GM23338 (cell line): ENCODE measurements at regions not wholly inside any gene's neighbourhood (a gene's known extent, or its start where the extent isn't known, plus 50 kb on each side); places are given as distances from the start of the nearest gene placed in this dataset.

Experiments used
- ATAC-seq: fragments of 200-7000 bp; cut with Tn5 transposase; 3 replicates; pipeline ENCODE4 v1.9.1; 2020
- DNase-seq: peaks from one replicate; pipeline ENCODE4 v3.0.0-alpha.2; 2015; ENCODE audit warnings: low spot score
- H2AFZ ChIP-seq: fragments of 200-600 bp; sonication (generic); 2 replicates; pipeline ENCODE4 v1.8.0; 2016; ENCODE audit warnings: antibody characterized with exemption, mild to moderate bottlenecking, moderate library complexity
- H3F3A ChIP-seq: fragments of 200-600 bp; sonication (generic); replicated peaks from 2 replicates; pipeline ENCODE4 v1.8.0; 2017; ENCODE audit warnings: antibody characterized with exemption, mixed run types, low read depth
- H3K27ac ChIP-seq: fragments of 200-600 bp; sonication (generic); 2 replicates; pipeline ENCODE4 v1.6.1; 2016; ENCODE audit warnings: low read depth
- H3K27me3 ChIP-seq: fragments of 200-600 bp; sonication (generic); 2 replicates; pipeline ENCODE4 v1.8.0; 2016; ENCODE audit warnings: mild to moderate bottlenecking, mixed run types, moderate library complexity; ENCODE audit not compliant: insufficient read depth
- H3K36me3 ChIP-seq: fragments of 200-600 bp; sonication (generic); 2 replicates; pipeline ENCODE4 v1.8.0; 2016; ENCODE audit warnings: mild to moderate bottlenecking; ENCODE audit not compliant: insufficient read depth
- H3K4me1 ChIP-seq: fragments of 200-600 bp; sonication (generic); 2 replicates; pipeline ENCODE4 v1.8.0; 2016; ENCODE audit warnings: mild to moderate bottlenecking, moderate library complexity; ENCODE audit not compliant: insufficient read depth
- H3K4me2 ChIP-seq: fragments of 200-600 bp; sonication (generic); 2 replicates; pipeline ENCODE4 v1.7.1; 2017; ENCODE audit warnings: mixed run types
- H3K4me3 ChIP-seq: fragments of 200-600 bp; sonication (generic); 2 replicates; pipeline ENCODE4 v1.6.1; 2016; ENCODE audit warnings: mixed run types
- H3K79me2 ChIP-seq: fragments of 200-600 bp; sonication (generic); replicated peaks from 2 replicates; pipeline ENCODE4 v1.8.0; 2017; ENCODE audit warnings: mild to moderate bottlenecking; ENCODE audit not compliant: insufficient read depth
- H3K9me2 ChIP-seq: fragments of 200-600 bp; sonication (generic); 2 replicates; pipeline ENCODE4 v1.8.0; 2017; ENCODE audit not compliant: insufficient read depth
- H4K20me1 ChIP-seq: fragments of 200-600 bp; sonication (generic); replicated peaks from 2 replicates; pipeline ENCODE4 v1.8.0; 2017; ENCODE audit warnings: mild to moderate bottlenecking; ENCODE audit not compliant: insufficient read depth
- H3K27ac Mint-ChIP-seq: 2 replicates; pipeline ENCODE4 v1.8.0; 2020; ENCODE audit warnings: inconsistent platforms, mild to moderate bottlenecking, moderate library complexity, mixed read lengths
- H3K27me3 Mint-ChIP-seq: 3 replicates; pipeline ENCODE4 v1.8.0; 2022; ENCODE audit warnings: low read depth, mild to moderate bottlenecking, moderate library complexity, mixed read lengths, inconsistent platforms; ENCODE audit not compliant: insufficient read depth, poor library complexity
- H3K36me3 Mint-ChIP-seq: 3 replicates; pipeline ENCODE4 v1.8.0; 2021; ENCODE audit warnings: low read depth, mild to moderate bottlenecking, inconsistent platforms, moderate library complexity, mixed read lengths
- H3K4me1 Mint-ChIP-seq: 3 replicates; pipeline ENCODE4 v1.8.0; 2020; ENCODE audit warnings: mild to moderate bottlenecking, inconsistent platforms, mixed read lengths
- H3K4me3 Mint-ChIP-seq: 3 replicates; pipeline ENCODE4 v1.8.0; 2021; ENCODE audit warnings: moderate library complexity, mild to moderate bottlenecking, inconsistent platforms, mixed read lengths
- H3K9me3 Mint-ChIP-seq: 3 replicates; pipeline ENCODE4 v1.8.0; 2020; ENCODE audit warnings: moderate library complexity, mild to moderate bottlenecking, inconsistent platforms, mixed read lengths
- CTCF ChIP-seq, 2 experiments: fragments of 200-600 bp in 1 of 2; sonication (generic) in 1 of 2; conservative IDR thresholded peaks; 2 replicates each; pipeline versions ENCODE4 v1.5.1 to v1.6.1; 2016 to 2017; ENCODE audit warnings: antibody characterized with exemption in 2 of 2, low read depth in 2 of 2, mild to moderate bottlenecking in 2 of 2, moderate library complexity in 1 of 2
- EZH2 ChIP-seq: fragments of 200-600 bp; sonication (generic); IDR thresholded peaks from one replicate; pipeline ENCODE4 v1.8.0; 2017; ENCODE audit warnings: antibody characterized with exemption, mild to moderate bottlenecking, low read depth; ENCODE audit not compliant: unreplicated experiment
- EZH2phosphoT487 ChIP-seq: fragments of 200-600 bp; sonication (generic); IDR thresholded peaks from one replicate; pipeline ENCODE4 v1.8.1; 2018; ENCODE audit warnings: antibody characterized with exemption; ENCODE audit not compliant: unreplicated experiment
- NANOG ChIP-seq: IDR thresholded peaks from 2 replicates; pipeline ENCODE4 v1.6.1; 2016; ENCODE audit warnings: antibody characterized with exemption, borderline replicate concordance
- ZNF331 ChIP-seq: fragments of 250-450 bp; sonication (Bioruptor Pico); IDR thresholded peaks from 2 replicates; pipeline ENCODE4 v1.5.0; 2020; ENCODE audit warnings: low read depth, mild to moderate bottlenecking, moderate library complexity
- ZNF462 ChIP-seq: fragments of 250-450 bp; sonication (Bioruptor Pico); IDR thresholded peaks from 2 replicates; pipeline ENCODE4 v1.5.0; 2020; ENCODE audit warnings: mild to moderate bottlenecking, moderate library complexity
- TF ChIP-seq, protein P1 (sequence below): IDR thresholded peaks from one replicate; pipeline ENCODE4 v1.6.1; 2018; ENCODE audit warnings: antibody characterized with exemption; ENCODE audit not compliant: unreplicated experiment

- TF ChIP-seq, protein P1, sequence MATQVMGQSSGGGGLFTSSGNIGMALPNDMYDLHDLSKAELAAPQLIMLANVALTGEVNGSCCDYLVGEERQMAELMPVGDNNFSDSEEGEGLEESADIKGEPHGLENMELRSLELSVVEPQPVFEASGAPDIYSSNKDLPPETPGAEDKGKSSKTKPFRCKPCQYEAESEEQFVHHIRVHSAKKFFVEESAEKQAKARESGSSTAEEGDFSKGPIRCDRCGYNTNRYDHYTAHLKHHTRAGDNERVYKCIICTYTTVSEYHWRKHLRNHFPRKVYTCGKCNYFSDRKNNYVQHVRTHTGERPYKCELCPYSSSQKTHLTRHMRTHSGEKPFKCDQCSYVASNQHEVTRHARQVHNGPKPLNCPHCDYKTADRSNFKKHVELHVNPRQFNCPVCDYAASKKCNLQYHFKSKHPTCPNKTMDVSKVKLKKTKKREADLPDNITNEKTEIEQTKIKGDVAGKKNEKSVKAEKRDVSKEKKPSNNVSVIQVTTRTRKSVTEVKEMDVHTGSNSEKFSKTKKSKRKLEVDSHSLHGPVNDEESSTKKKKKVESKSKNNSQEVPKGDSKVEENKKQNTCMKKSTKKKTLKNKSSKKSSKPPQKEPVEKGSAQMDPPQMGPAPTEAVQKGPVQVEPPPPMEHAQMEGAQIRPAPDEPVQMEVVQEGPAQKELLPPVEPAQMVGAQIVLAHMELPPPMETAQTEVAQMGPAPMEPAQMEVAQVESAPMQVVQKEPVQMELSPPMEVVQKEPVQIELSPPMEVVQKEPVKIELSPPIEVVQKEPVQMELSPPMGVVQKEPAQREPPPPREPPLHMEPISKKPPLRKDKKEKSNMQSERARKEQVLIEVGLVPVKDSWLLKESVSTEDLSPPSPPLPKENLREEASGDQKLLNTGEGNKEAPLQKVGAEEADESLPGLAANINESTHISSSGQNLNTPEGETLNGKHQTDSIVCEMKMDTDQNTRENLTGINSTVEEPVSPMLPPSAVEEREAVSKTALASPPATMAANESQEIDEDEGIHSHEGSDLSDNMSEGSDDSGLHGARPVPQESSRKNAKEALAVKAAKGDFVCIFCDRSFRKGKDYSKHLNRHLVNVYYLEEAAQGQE = no peak
- no peak for TF ChIP-seq EZH2
These were observed 227.8 kb upstream of the BMPER start (continued) for GRCh38 chr7:33677556-33677955.

- H3K27ac Mint-ChIP-seq = peak overlapping the region; percentile 54; the same call in 1 of the 2 replicates
- Histone ChIP-seq H3K79me2 (no peaks in the 10 kb centered on the region), H3K4me1 (peaks cover 8% of the 10 kb centered on the region; the same call in 1 of the 2 replicates), H2AFZ (no peak overlapping the region), H3K27ac (no peak overlapping the region), H3K36me3 (no peaks in the 10 kb centered on the region), H4K20me1 (no peaks in the 10 kb centered on the region), H3K27me3 (no peaks in the 10 kb centered on the region), H3K4me2 (no peak overlapping the region), H3K4me3 (no peak overlapping the region), H3K9me2 (no peaks in the 10 kb centered on the region), H3F3A (no peaks in the 10 kb centered on the region)
- H3K9me3 Mint-ChIP-seq = peaks cover 16% of the 10 kb centered on the region; the same call in 2 of the 3 replicates
- H3K27me3 Mint-ChIP-seq = peaks cover 4% of the 10 kb centered on the region
- ATAC-seq = no peak
- H3K36me3 Mint-ChIP-seq = peaks cover 8% of the 10 kb centered on the region; the same call in 1 of the 3 replicates
- H3K4me3 Mint-ChIP-seq = no peak overlapping the region
- peaks cover 19% of the 10 kb centered on the region for H3K4me1 Mint-ChIP-seq
- DNase-seq = no peak
- no peak for TF ChIP-seq CTCF (conservative IDR thresholded peaks at IDR 0.05; ENCODE audit: low read depth in 2 of 2)
- TF ChIP-seq EZH2 = no peak
- TF ChIP-seq NANOG = no peak
- TF ChIP-seq ZNF331 (CRISPR knock-in tag) = no peak
- no peak for TF ChIP-seq EZH2phosphoT487
- TF ChIP-seq, protein P1 = no peak
- TF ChIP-seq ZNF462 (CRISPR knock-in tag) = no peak
These were observed 226.6 kb upstream of the BMPER start for GRCh38 chr7:33678569-33679335.
